ENCODE measurements at regions not wholly inside any gene's neighbourhood (a gene's known extent, or its start where the extent isn't known, plus 50 kb on each side); places are given as distances from the start of the nearest gene placed in this dataset.

GRCh38 chr4:81648576-81649275 lies 177.0 kb upstream of the RASGEF1B start:
- Histone ChIP-seq H3K9ac (ENCODE audit: low read length in 2 of 2) (no peak overlapping the region), H3K4me3 (ENCODE audit: low read length in 2 of 2) (no peak overlapping the region), H3K27me3 (ENCODE audit: control insufficient read depth in 1 of 2, insufficient read depth in 2 of 2, low read length in 2 of 2) (no peaks in the 10 kb centered on the region), H3K36me3 (ENCODE audit: control insufficient read depth in 2 of 2, insufficient read depth in 2 of 2, low read length in 2 of 2) (no peaks in the 10 kb centered on the region), H3K27ac (ENCODE audit: low read length) (no peak overlapping the region), H3K9me3 (ENCODE audit: control insufficient read depth in 2 of 2, low read length in 2 of 2) (peaks cover 0 to 3% of the 10 kb centered on the region in 2 donors), H3K4me1 (ENCODE audit: control insufficient read depth, insufficient read depth, low read length) (no peaks in the 10 kb centered on the region)

DNA sequence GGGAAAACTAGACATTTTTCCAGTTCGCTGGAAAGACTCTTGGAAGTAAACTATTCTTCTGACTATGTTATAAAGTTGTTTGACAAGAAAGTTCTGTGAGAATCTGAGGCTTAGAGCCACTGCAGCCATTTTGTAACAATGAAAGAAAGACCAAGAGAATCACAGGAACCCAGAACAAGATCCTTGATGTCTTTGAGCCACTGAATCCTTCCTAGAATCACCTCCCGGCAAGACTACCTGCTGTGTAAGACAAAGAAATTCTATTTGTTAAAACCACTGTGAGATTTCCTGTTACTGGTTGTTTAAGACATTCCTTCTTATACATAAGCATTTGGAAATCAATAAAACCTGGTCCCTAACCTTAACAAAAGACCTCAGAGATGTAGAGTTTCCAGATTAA lies 175.7 kb upstream of the RASGEF1B start:
- Histone ChIP-seq H3K4me1 (ENCODE audit: control insufficient read depth, insufficient read depth, low read length) (no peaks in the 10 kb centered on the region), H3K36me3 (ENCODE audit: control insufficient read depth in 2 of 2, insufficient read depth in 2 of 2, low read length in 2 of 2) (no peaks in the 10 kb centered on the region), H3K27me3 (ENCODE audit: control insufficient read depth in 1 of 2, insufficient read depth in 2 of 2, low read length in 2 of 2) (no peaks in the 10 kb centered on the region), H3K9me3 (ENCODE audit: control insufficient read depth in 2 of 2, low read length in 2 of 2) (peaks cover 0 to 3% of the 10 kb centered on the region in 2 donors), H3K4me3 (ENCODE audit: low read length in 2 of 2) (no peak overlapping the region), H3K9ac (ENCODE audit: low read length in 2 of 2) (no peak overlapping the region), H3K27ac (ENCODE audit: low read length) (no peak overlapping the region)

DNA sequence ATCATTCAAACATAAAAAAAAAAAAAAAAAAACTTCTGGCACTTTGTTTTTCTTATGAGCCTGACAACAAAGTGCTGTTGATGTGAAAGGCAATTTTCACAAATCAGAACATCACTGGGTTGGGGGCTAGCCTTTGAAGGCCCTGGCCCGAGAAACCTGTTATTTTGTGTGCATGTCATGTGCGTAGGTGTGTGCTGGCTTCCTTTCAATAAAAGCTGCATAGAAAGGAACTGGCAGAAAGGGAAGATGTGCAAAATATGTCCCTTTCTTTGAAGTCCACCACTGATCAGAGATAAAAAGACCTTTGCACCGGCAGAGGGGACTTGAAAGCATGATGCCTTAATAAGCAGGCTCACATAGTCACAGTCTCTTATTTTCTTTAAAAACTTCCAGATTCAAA lies 170.8 kb upstream of the RASGEF1B start:
- no peaks in the 10 kb centered on the region for H3K4me1 ChIP-seq (ENCODE audit: control insufficient read depth, insufficient read depth, low read length)
- no peaks in the 10 kb centered on the region for H3K27me3 ChIP-seq (ENCODE audit: control insufficient read depth in 1 of 2, insufficient read depth in 2 of 2, low read length in 2 of 2)
- H3K36me3 ChIP-seq (ENCODE audit: control insufficient read depth in 2 of 2, insufficient read depth in 2 of 2, low read length in 2 of 2): no peaks in the 10 kb centered on the region
- no peak overlapping the region for H3K4me3 ChIP-seq (ENCODE audit: low read length in 2 of 2)
- H3K9ac ChIP-seq (ENCODE audit: low read length in 2 of 2): no peak overlapping the region
- no peak overlapping the region for H3K27ac ChIP-seq (ENCODE audit: low read length)
- peaks cover 0 to 3% of the 10 kb centered on the region in 2 donors for H3K9me3 ChIP-seq (ENCODE audit: control insufficient read depth in 2 of 2, low read length in 2 of 2)

- no peaks in the 10 kb centered on the region for H3K27me3 ChIP-seq (ENCODE audit: control insufficient read depth in 1 of 2, insufficient read depth in 2 of 2, low read length in 2 of 2)
- peaks cover 0 to under 1% of the 10 kb centered on the region in 2 donors for H3K9me3 ChIP-seq (ENCODE audit: control insufficient read depth in 2 of 2, low read length in 2 of 2)
- H3K4me3 ChIP-seq (ENCODE audit: low read length in 2 of 2): no peak overlapping the region
- no peaks in the 10 kb centered on the region for H3K36me3 ChIP-seq (ENCODE audit: control insufficient read depth in 2 of 2, insufficient read depth in 2 of 2, low read length in 2 of 2)
- no peak overlapping the region for H3K27ac ChIP-seq (ENCODE audit: low read length)
- no peak overlapping the region for H3K9ac ChIP-seq (ENCODE audit: low read length in 2 of 2)
- H3K4me1 ChIP-seq (ENCODE audit: control insufficient read depth, insufficient read depth, low read length): no peaks in the 10 kb centered on the region
Observed at GRCh38 chr4:81639248-81639647, 167.5 kb upstream of the RASGEF1B start.

DNA sequence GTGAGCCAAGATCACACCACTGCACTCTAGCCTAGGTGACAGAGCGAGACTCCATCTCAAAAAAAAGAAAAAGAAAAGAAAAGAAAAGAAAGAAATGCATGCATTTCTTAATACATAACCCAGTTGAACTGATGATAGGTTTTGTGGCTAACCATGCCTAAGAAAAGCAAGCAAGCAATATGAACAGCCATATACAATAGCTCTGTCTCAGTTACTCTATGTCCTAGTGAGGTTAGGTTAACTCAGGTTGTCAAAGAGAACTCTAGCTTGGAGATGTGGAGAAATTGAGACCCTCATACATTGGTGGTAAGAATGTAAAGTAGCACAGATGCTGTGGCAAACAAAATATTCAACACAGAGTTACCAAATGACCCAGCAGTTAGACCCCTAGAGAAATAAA lies 167.0 kb upstream of the RASGEF1B start:
- Histone ChIP-seq H3K9me3 (ENCODE audit: control insufficient read depth in 2 of 2, low read length in 2 of 2) (no peaks in the 10 kb centered on the region), H3K27me3 (ENCODE audit: control insufficient read depth in 1 of 2, insufficient read depth in 2 of 2, low read length in 2 of 2) (no peaks in the 10 kb centered on the region), H3K4me1 (ENCODE audit: control insufficient read depth, insufficient read depth, low read length) (no peaks in the 10 kb centered on the region), H3K4me3 (ENCODE audit: low read length in 2 of 2) (no peak overlapping the region), H3K27ac (ENCODE audit: low read length) (no peak overlapping the region), H3K9ac (ENCODE audit: low read length in 2 of 2) (no peak overlapping the region), H3K36me3 (ENCODE audit: control insufficient read depth in 2 of 2, insufficient read depth in 2 of 2, low read length in 2 of 2) (no peaks in the 10 kb centered on the region)

DNA sequence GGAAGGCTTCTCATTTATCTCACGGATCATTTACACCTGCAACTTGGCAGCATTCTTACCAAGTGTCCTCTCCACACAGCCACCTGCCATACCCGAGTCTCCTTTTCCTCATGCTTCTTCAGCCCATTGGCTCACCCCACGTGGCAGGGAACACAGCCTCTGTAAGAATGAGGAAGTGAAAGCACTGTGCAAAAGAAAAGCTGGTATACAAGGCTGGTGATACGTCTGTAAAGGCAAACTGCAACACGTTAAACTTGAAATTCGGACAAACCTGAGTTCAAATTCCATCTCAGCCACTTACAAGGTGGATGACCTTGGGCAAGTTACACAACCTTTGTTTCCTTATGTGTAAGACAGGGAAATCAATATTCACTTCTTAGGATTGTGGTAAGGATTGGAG lies 164.0 kb upstream of the RASGEF1B start:
- Histone ChIP-seq H3K36me3 (ENCODE audit: control insufficient read depth in 2 of 2, insufficient read depth in 2 of 2, low read length in 2 of 2) (no peaks in the 10 kb centered on the region), H3K27ac (ENCODE audit: low read length) (no peak overlapping the region), H3K4me1 (ENCODE audit: control insufficient read depth, insufficient read depth, low read length) (no peaks in the 10 kb centered on the region), H3K9me3 (ENCODE audit: control insufficient read depth in 2 of 2, low read length in 2 of 2) (no peaks in the 10 kb centered on the region), H3K4me3 (ENCODE audit: low read length in 2 of 2) (no peak overlapping the region), H3K9ac (ENCODE audit: low read length in 2 of 2) (no peak overlapping the region), H3K27me3 (ENCODE audit: control insufficient read depth in 1 of 2, insufficient read depth in 2 of 2, low read length in 2 of 2) (no peaks in the 10 kb centered on the region)

- Histone ChIP-seq H3K9me3 (ENCODE audit: control insufficient read depth in 2 of 2, low read length in 2 of 2) (no peaks in the 10 kb centered on the region), H3K4me1 (ENCODE audit: control insufficient read depth, insufficient read depth, low read length) (no peaks in the 10 kb centered on the region), H3K36me3 (ENCODE audit: control insufficient read depth in 2 of 2, insufficient read depth in 2 of 2, low read length in 2 of 2) (no peaks in the 10 kb centered on the region)
Observed at GRCh38 chr4:81634766-81635549, 163.3 kb upstream of the RASGEF1B start.

GRCh38 chr4:81634165-81634564 lies 162.5 kb upstream of the RASGEF1B start:
- no peaks in the 10 kb centered on the region for H3K4me1 ChIP-seq (ENCODE audit: control insufficient read depth, insufficient read depth, low read length)
- no peaks in the 10 kb centered on the region for H3K27me3 ChIP-seq (ENCODE audit: control insufficient read depth in 1 of 2, insufficient read depth in 2 of 2, low read length in 2 of 2)

More at GRCh38 chr4:81634766-81635549, 163.3 kb upstream of the RASGEF1B start:
- Histone ChIP-seq H3K27me3 (ENCODE audit: control insufficient read depth in 1 of 2, insufficient read depth in 2 of 2, low read length in 2 of 2) (no peaks in the 10 kb centered on the region), H3K4me3 (ENCODE audit: low read length in 2 of 2) (no peak overlapping the region), H3K9ac (ENCODE audit: low read length in 2 of 2) (no peak overlapping the region), H3K27ac (ENCODE audit: low read length) (no peak overlapping the region)

DNA sequence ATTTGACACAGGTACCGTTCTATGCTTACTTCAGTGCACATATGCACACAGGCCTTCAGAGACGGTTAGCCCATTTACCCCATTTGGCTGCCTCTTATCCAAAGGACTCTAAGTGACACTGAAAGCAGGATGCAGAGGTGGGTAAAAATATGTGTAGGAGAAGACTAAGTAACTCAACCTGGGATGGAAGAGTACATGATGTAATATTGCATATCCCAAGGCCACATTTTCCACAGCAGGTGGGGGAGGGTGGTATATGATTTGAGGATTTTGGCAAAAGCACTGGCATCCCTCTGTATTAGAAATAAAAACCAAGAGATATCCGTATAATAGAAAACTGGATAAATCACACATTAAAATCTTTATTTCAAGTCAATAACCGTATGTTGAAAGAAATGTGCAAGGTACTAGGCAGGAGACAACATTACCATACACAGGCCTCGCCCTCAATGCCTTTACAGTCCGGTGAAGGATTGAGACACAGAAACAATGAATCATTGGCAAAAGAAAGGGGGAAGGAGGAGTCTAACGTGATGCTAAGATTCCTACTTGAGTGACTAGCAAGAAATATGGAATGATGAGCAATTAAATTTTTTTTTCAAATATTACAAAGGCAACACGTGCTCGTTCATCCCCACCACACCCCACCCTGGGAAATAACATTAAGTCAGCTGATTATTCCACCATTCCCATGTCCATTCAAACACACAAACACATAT lies 161.0 kb upstream of the RASGEF1B start:
- Histone ChIP-seq H3K36me3 (ENCODE audit: control insufficient read depth in 2 of 2, insufficient read depth in 2 of 2, low read length in 2 of 2) (no peaks in the 10 kb centered on the region), H3K9ac (ENCODE audit: low read length in 2 of 2) (no peak overlapping the region), H3K27ac (ENCODE audit: low read length) (no peak overlapping the region), H3K4me3 (ENCODE audit: low read length in 2 of 2) (no peak overlapping the region), H3K9me3 (ENCODE audit: control insufficient read depth in 2 of 2, low read length in 2 of 2) (no peaks in the 10 kb centered on the region), H3K4me1 (ENCODE audit: control insufficient read depth, insufficient read depth, low read length) (no peaks in the 10 kb centered on the region), H3K27me3 (ENCODE audit: control insufficient read depth in 1 of 2, insufficient read depth in 2 of 2, low read length in 2 of 2) (no peaks in the 10 kb centered on the region)

More at GRCh38 chr4:81634165-81634564, 162.5 kb upstream of the RASGEF1B start:
- H3K36me3 ChIP-seq (ENCODE audit: control insufficient read depth in 2 of 2, insufficient read depth in 2 of 2, low read length in 2 of 2): no peaks in the 10 kb centered on the region
- no peak overlapping the region for H3K9ac ChIP-seq (ENCODE audit: low read length in 2 of 2)
- no peak overlapping the region for H3K4me3 ChIP-seq (ENCODE audit: low read length in 2 of 2)
- no peak overlapping the region for H3K27ac ChIP-seq (ENCODE audit: low read length)
- no peaks in the 10 kb centered on the region for H3K9me3 ChIP-seq (ENCODE audit: control insufficient read depth in 2 of 2, low read length in 2 of 2)

DNA sequence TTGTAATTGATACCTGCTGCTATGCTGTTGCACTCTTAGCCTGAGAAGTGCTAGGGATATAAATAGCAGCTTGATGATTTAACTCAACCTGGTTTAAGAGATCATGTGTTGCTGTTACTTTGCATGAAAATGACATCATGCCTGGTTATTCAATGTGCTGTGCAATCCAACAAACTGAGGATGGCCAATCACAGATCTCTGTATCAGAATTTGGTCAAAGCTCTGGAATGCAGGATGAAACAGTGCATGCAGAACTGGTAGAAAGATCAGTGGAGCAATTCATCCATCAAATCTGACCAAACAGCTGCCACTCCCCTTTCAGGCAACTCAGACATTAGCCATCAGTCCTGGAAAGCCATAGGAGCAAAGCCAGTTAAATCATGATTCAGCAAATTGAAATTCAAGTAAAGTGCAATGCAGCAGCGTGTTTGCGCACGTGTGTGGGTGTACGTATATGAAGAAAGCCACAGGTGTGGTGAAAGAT lies 160.3 kb upstream of the RASGEF1B start:
- Histone ChIP-seq H3K27me3 (ENCODE audit: control insufficient read depth in 1 of 2, insufficient read depth in 2 of 2, low read length in 2 of 2) (no peaks in the 10 kb centered on the region), H3K27ac (ENCODE audit: low read length) (no peak overlapping the region), H3K36me3 (ENCODE audit: control insufficient read depth in 2 of 2, insufficient read depth in 2 of 2, low read length in 2 of 2) (no peaks in the 10 kb centered on the region), H3K4me3 (ENCODE audit: low read length in 2 of 2) (no peak overlapping the region), H3K9ac (ENCODE audit: low read length in 2 of 2) (no peak overlapping the region), H3K4me1 (ENCODE audit: control insufficient read depth, insufficient read depth, low read length) (no peaks in the 10 kb centered on the region), H3K9me3 (ENCODE audit: control insufficient read depth in 2 of 2, low read length in 2 of 2) (no peaks in the 10 kb centered on the region)

All from stomach smooth muscle (tissue), 2 donors.